Vagina (tissue), 2 donors: ENCODE measurements at regions not wholly inside any gene's neighbourhood (a gene's known extent, or its start where the extent isn't known, plus 50 kb on each side); places are given as distances from the start of the nearest gene placed in this dataset.

Experiments
- CTCF ChIP-seq, 3 experiments: fragments of 450-650 bp in 2 of 3; fragments of 200-600 bp in 1 of 3; sonication (generic) in 1 of 3; IDR thresholded peaks; one replicate each; pipeline ENCODE4 v1.5.1; 2017 to 2019; ENCODE audit warnings: antibody characterized with exemption in 3 of 3, mild to moderate bottlenecking in 2 of 3, moderate library complexity in 2 of 3
- POLR2A ChIP-seq, 2 donors: fragments of 450-650 bp; IDR thresholded peaks; one replicate each; pipeline ENCODE4 v1.6.1; 2017; ENCODE audit warnings: antibody characterized with exemption in 2 of 2, mild to moderate bottlenecking in 2 of 2, moderate library complexity in 2 of 2

- TF ChIP-seq CTCF (IDR thresholded peaks at IDR 0.05), result no peak
- TF ChIP-seq POLR2A (IDR thresholded peaks at IDR 0.05), result no peak
These were observed 695.9 kb downstream of the HDGFL1 start for GRCh38 chr6:23265270-23265669.
